ENCODE measurements at regions not wholly inside any gene's neighbourhood (a gene's known extent, or its start where the extent isn't known, plus 50 kb on each side); places are given as distances from the start of the nearest gene placed in this dataset.

DNA sequence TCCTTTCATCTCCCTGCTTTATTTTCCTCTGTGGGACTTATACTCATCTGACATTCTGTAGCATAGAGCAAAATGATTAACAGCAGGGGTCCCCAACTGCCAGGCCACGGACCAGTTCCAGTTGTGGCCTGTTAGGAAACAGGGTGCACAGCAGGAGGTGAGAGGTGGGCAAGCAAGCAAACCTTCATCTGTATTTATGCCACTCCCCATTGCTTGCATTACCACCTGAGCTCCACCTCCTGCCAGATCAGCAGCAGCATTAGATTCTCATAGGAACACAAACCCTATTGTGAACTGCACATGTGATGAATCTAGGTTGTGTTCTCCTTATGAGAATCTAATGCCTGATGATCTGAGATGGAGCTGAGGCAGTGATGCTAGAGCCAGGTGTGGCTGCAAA is 130.5 kb upstream of the SLC24A3 start:
- TF ChIP-seq, protein P1, sequence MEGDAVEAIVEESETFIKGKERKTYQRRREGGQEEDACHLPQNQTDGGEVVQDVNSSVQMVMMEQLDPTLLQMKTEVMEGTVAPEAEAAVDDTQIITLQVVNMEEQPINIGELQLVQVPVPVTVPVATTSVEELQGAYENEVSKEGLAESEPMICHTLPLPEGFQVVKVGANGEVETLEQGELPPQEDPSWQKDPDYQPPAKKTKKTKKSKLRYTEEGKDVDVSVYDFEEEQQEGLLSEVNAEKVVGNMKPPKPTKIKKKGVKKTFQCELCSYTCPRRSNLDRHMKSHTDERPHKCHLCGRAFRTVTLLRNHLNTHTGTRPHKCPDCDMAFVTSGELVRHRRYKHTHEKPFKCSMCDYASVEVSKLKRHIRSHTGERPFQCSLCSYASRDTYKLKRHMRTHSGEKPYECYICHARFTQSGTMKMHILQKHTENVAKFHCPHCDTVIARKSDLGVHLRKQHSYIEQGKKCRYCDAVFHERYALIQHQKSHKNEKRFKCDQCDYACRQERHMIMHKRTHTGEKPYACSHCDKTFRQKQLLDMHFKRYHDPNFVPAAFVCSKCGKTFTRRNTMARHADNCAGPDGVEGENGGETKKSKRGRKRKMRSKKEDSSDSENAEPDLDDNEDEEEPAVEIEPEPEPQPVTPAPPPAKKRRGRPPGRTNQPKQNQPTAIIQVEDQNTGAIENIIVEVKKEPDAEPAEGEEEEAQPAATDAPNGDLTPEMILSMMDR (IDR thresholded peaks at IDR 0.05) = no peak
- H3K4me3 Mint-ChIP-seq = no peak overlapping the region
- no CpG with 5 or more reads among the region's 1 CpG for WGBS (ENCODE audit: insufficient coverage)

DNA sequence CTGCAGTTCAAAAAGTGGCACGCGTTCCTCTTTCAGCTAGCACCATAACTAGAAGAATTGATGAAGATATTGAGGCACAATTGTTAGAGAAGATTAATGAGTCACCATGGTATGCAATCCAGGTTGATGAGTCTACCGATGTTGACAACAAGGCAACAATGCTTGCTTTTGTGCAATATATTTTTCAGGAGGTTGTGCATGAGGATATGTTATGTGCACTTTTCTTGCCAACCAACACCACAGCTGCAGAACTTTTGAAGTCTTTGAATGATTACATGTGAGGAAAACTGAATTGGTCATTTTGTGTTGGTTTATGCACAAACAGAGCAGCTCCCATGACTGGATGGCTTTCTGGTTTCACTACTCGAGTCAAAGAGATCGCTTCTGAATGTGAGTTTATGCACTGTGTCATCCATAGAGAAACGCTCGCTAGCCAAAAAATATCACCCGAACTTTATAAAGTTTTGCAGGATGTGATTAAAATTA is 129.3 kb upstream of the SLC24A3 start:
- intact Hi-C loops (cut with micrococcal nuclease) = no loop called here
- H3K27ac Mint-ChIP-seq = no peak overlapping the region
- no peaks in the 10 kb centered on the region for H3K4me1 ChIP-seq (ENCODE audit: control insufficient read depth in 1 of 2, insufficient read depth in 2 of 2, low read length in 2 of 2)

More for the DNA sequence above, 130.5 kb upstream of the SLC24A3 start:
- H3K27me3 ChIP-seq (ENCODE audit: control insufficient read depth in 2 of 2, insufficient read depth in 2 of 2, low read length in 2 of 2) = no peaks in the 10 kb centered on the region
- no peak for DNase-seq
- H3K9ac ChIP-seq (ENCODE audit: insufficient read depth, low read length, poor library complexity, severe bottlenecking) = no peak overlapping the region
- H3K27me3 Mint-ChIP-seq (ENCODE audit: low read depth in 3 of 3) = peaks cover 0 to 2% (median 0%) of the 10 kb centered on the region in 3 donors
- H3K9me3 ChIP-seq (replicated peaks in 1 of 2; ENCODE audit: control insufficient read depth in 1 of 2, insufficient read depth in 1 of 2, low read length in 2 of 2) = no peaks in the 10 kb centered on the region
- no peak overlapping the region for H3K4me2 ChIP-seq (replicated peaks; ENCODE audit: extremely low read depth, low read length, poor library complexity, severe bottlenecking)
- H3K79me2 ChIP-seq (ENCODE audit: insufficient read depth, low read length) = no peaks in the 10 kb centered on the region
- H3K4me1 ChIP-seq (ENCODE audit: control insufficient read depth in 1 of 2, insufficient read depth in 2 of 2, low read length in 2 of 2) = no peaks in the 10 kb centered on the region
- H2AFZ ChIP-seq (ENCODE audit: insufficient read depth, low read depth, low read length, poor library complexity, severe bottlenecking) = peak overlapping the region; percentile 16
- H3K27ac ChIP-seq (ENCODE audit: low read depth in 1 of 2, low read length in 2 of 2) = no peak overlapping the region
- no peak overlapping the region for H3K4me3 ChIP-seq (replicated peaks in 1 of 3; ENCODE audit: low read depth in 2 of 3, low read length in 3 of 3)
- H3K27ac Mint-ChIP-seq = peak overlapping the region in 1 of 7 donors; percentile 0
- peaks cover 6% of the 10 kb centered on the region for H3K4me1 Mint-ChIP-seq
- peaks cover 0 to 8% (median 3%) of the 10 kb centered on the region in 7 donors for H3K9me3 Mint-ChIP-seq
- no peaks in the 10 kb centered on the region for H3K36me3 ChIP-seq (replicated peaks in 1 of 2; ENCODE audit: control insufficient read depth in 1 of 2, insufficient read depth in 2 of 2, low read length in 2 of 2)
- no peaks in the 10 kb centered on the region for H3K36me3 Mint-ChIP-seq
- intact Hi-C loops (cut with micrococcal nuclease) = no loop called here
- no peaks in the 10 kb centered on the region for H4K20me1 ChIP-seq (ENCODE audit: insufficient read depth, low read length)

More for the DNA sequence above, 129.3 kb upstream of the SLC24A3 start:
- DNase-seq = no peak
- Histone ChIP-seq H3K4me3 (replicated peaks in 1 of 3; ENCODE audit: low read depth in 2 of 3, low read length in 3 of 3) (no peak overlapping the region), H3K9me3 (replicated peaks in 1 of 2; ENCODE audit: control insufficient read depth in 1 of 2, insufficient read depth in 1 of 2, low read length in 2 of 2) (no peaks in the 10 kb centered on the region), H3K27me3 (ENCODE audit: control insufficient read depth in 2 of 2, insufficient read depth in 2 of 2, low read length in 2 of 2) (no peaks in the 10 kb centered on the region), H3K36me3 (replicated peaks in 1 of 2; ENCODE audit: control insufficient read depth in 1 of 2, insufficient read depth in 2 of 2, low read length in 2 of 2) (no peaks in the 10 kb centered on the region), H3K9ac (ENCODE audit: insufficient read depth, low read length, poor library complexity, severe bottlenecking) (no peak overlapping the region), H4K20me1 (ENCODE audit: insufficient read depth, low read length) (no peaks in the 10 kb centered on the region), H3K27ac (ENCODE audit: low read depth in 1 of 2, low read length in 2 of 2) (no peak overlapping the region), H3K4me2 (replicated peaks; ENCODE audit: extremely low read depth, low read length, poor library complexity, severe bottlenecking) (no peak overlapping the region), H3K79me2 (ENCODE audit: insufficient read depth, low read length) (no peaks in the 10 kb centered on the region), H2AFZ (ENCODE audit: insufficient read depth, low read depth, low read length, poor library complexity, severe bottlenecking) (no peak overlapping the region)
- TF ChIP-seq, protein P1 (IDR thresholded peaks at IDR 0.05) = no peak
- H3K36me3 Mint-ChIP-seq = no peaks in the 10 kb centered on the region
- H3K27me3 Mint-ChIP-seq (ENCODE audit: low read depth in 3 of 3) = no peaks in the 10 kb centered on the region
- 100% methylated on average over 2 of the region's 8 CpGs for WGBS (ENCODE audit: insufficient coverage)
- H3K4me1 Mint-ChIP-seq = no peaks in the 10 kb centered on the region
- no peak overlapping the region for H3K4me3 Mint-ChIP-seq
- peaks cover 0 to 5% (median 0%) of the 10 kb centered on the region in 7 donors for H3K9me3 Mint-ChIP-seq

Data from CD14-positive monocyte (primary cell).